ENCODE measurements at regions not wholly inside any gene's neighbourhood (a gene's known extent, or its start where the extent isn't known, plus 50 kb on each side); places are given as distances from the start of the nearest gene placed in this dataset.

GRCh38 chr11:37072538-37073055 is 474.6 kb upstream of the RAG2 start:
- FAIRE-seq, result no peak

GRCh38 chr11:37050311-37050710 is 452.3 kb upstream of the RAG2 start:
- DNase-seq (ENCODE audit: insufficient read length), result no peak
- no peak for TF ChIP-seq POLR2A (IDR thresholded peaks at IDR 0.05; ENCODE audit: low read depth, low read length)
- no peak for TF ChIP-seq TAF1 (IDR thresholded peaks at IDR 0.05; ENCODE audit: borderline replicate concordance, low read depth, low read length)
- TF ChIP-seq POLR2AphosphoS5 (IDR thresholded peaks at IDR 0.05; ENCODE audit: low read depth, low read length), result no peak
- no peak for FAIRE-seq

More at GRCh38 chr11:37072538-37073055, 474.6 kb upstream of the RAG2 start:
- no peak for TF ChIP-seq POLR2A (IDR thresholded peaks at IDR 0.05; ENCODE audit: low read depth, low read length)
- DNase-seq (ENCODE audit: insufficient read length), result no peak

- no peak for DNase-seq (ENCODE audit: insufficient read length)
- no peak for FAIRE-seq
- TF ChIP-seq TAF1 (IDR thresholded peaks at IDR 0.05; ENCODE audit: borderline replicate concordance, low read depth, low read length) (no peak), POLR2A (IDR thresholded peaks at IDR 0.05; ENCODE audit: low read depth, low read length) (no peak), POLR2AphosphoS5 (IDR thresholded peaks at IDR 0.05; ENCODE audit: low read depth, low read length) (no peak)
These were observed 442.9 kb upstream of the RAG2 start for GRCh38 chr11:37040921-37041320.

- no peak for TF ChIP-seq POLR2AphosphoS5 (IDR thresholded peaks at IDR 0.05; ENCODE audit: low read depth, low read length)
- TF ChIP-seq TAF1 (IDR thresholded peaks at IDR 0.05; ENCODE audit: borderline replicate concordance, low read depth, low read length), result no peak
- TF ChIP-seq POLR2A (IDR thresholded peaks at IDR 0.05; ENCODE audit: low read depth, low read length), result no peak
- DNase-seq (ENCODE audit: insufficient read length), result no peak
- FAIRE-seq, result no peak
These were observed 440.9 kb upstream of the RAG2 start for GRCh38 chr11:37038911-37039310.

GRCh38 chr11:37026741-37027140 is 428.7 kb upstream of the RAG2 start:
- no peak for TF ChIP-seq POLR2A (IDR thresholded peaks at IDR 0.05; ENCODE audit: low read depth, low read length)
- TF ChIP-seq TAF1 (IDR thresholded peaks at IDR 0.05; ENCODE audit: borderline replicate concordance, low read depth, low read length), result no peak
- TF ChIP-seq POLR2AphosphoS5 (IDR thresholded peaks at IDR 0.05; ENCODE audit: low read depth, low read length), result no peak
- FAIRE-seq (no peak), DNase-seq (ENCODE audit: insufficient read length) (no peak)

GRCh38 chr11:37026326-37026725 is 428.3 kb upstream of the RAG2 start:
- TF ChIP-seq TAF1 (IDR thresholded peaks at IDR 0.05; ENCODE audit: borderline replicate concordance, low read depth, low read length) (no peak), POLR2AphosphoS5 (IDR thresholded peaks at IDR 0.05; ENCODE audit: low read depth, low read length) (no peak), POLR2A (IDR thresholded peaks at IDR 0.05; ENCODE audit: low read depth, low read length) (no peak)
- no peak for FAIRE-seq
- DNase-seq (ENCODE audit: insufficient read length), result no peak

GRCh38 chr11:37006563-37006962 is 408.5 kb upstream of the RAG2 start:
- no peak for FAIRE-seq
- DNase-seq (ENCODE audit: insufficient read length), result no peak
- TF ChIP-seq POLR2A (IDR thresholded peaks at IDR 0.05; ENCODE audit: low read depth, low read length) (no peak), POLR2AphosphoS5 (IDR thresholded peaks at IDR 0.05; ENCODE audit: low read depth, low read length) (no peak), TAF1 (IDR thresholded peaks at IDR 0.05; ENCODE audit: borderline replicate concordance, low read depth, low read length) (no peak)

- DNase-seq (ENCODE audit: insufficient read length), result no peak
- FAIRE-seq, result no peak
- no peak for TF ChIP-seq POLR2AphosphoS5 (IDR thresholded peaks at IDR 0.05; ENCODE audit: low read depth, low read length)
- no peak for TF ChIP-seq POLR2A (IDR thresholded peaks at IDR 0.05; ENCODE audit: low read depth, low read length)
- no peak for TF ChIP-seq TAF1 (IDR thresholded peaks at IDR 0.05; ENCODE audit: borderline replicate concordance, low read depth, low read length)
These were observed 404.8 kb upstream of the RAG2 start for GRCh38 chr11:37002831-37003230.

- TF ChIP-seq TAF1 (IDR thresholded peaks at IDR 0.05; ENCODE audit: borderline replicate concordance, low read depth, low read length) (no peak), POLR2AphosphoS5 (IDR thresholded peaks at IDR 0.05; ENCODE audit: low read depth, low read length) (no peak), POLR2A (IDR thresholded peaks at IDR 0.05; ENCODE audit: low read depth, low read length) (no peak)
- FAIRE-seq, result no peak
- no peak for DNase-seq (ENCODE audit: insufficient read length)
These were observed 399.6 kb upstream of the RAG2 start for GRCh38 chr11:36997656-36998055.

- no peak for TF ChIP-seq POLR2AphosphoS5 (IDR thresholded peaks at IDR 0.05; ENCODE audit: low read depth, low read length)
- TF ChIP-seq POLR2A (IDR thresholded peaks at IDR 0.05; ENCODE audit: low read depth, low read length), result no peak
- no peak for TF ChIP-seq TAF1 (IDR thresholded peaks at IDR 0.05; ENCODE audit: borderline replicate concordance, low read depth, low read length)
- FAIRE-seq, result no peak
- DNase-seq (ENCODE audit: insufficient read length), result no peak
These were observed 398.8 kb upstream of the RAG2 start for GRCh38 chr11:36996795-36997194.

GRCh38 chr11:36994208-36994607 is 396.2 kb upstream of the RAG2 start:
- TF ChIP-seq TAF1 (IDR thresholded peaks at IDR 0.05; ENCODE audit: borderline replicate concordance, low read depth, low read length) (no peak), POLR2A (IDR thresholded peaks at IDR 0.05; ENCODE audit: low read depth, low read length) (no peak), POLR2AphosphoS5 (IDR thresholded peaks at IDR 0.05; ENCODE audit: low read depth, low read length) (no peak)
- FAIRE-seq (no peak), DNase-seq (ENCODE audit: insufficient read length) (no peak)

- TF ChIP-seq POLR2AphosphoS5 (IDR thresholded peaks at IDR 0.05; ENCODE audit: low read depth, low read length) (no peak), POLR2A (IDR thresholded peaks at IDR 0.05; ENCODE audit: low read depth, low read length) (no peak), TAF1 (IDR thresholded peaks at IDR 0.05; ENCODE audit: borderline replicate concordance, low read depth, low read length) (no peak)
- FAIRE-seq (no peak), DNase-seq (ENCODE audit: insufficient read length) (no peak)
These were observed 390.5 kb upstream of the RAG2 start for GRCh38 chr11:36988556-36988955.

- FAIRE-seq (no peak), DNase-seq (ENCODE audit: insufficient read length) (no peak)
- TF ChIP-seq POLR2AphosphoS5 (IDR thresholded peaks at IDR 0.05; ENCODE audit: low read depth, low read length) (no peak), TAF1 (IDR thresholded peaks at IDR 0.05; ENCODE audit: borderline replicate concordance, low read depth, low read length) (no peak), POLR2A (IDR thresholded peaks at IDR 0.05; ENCODE audit: low read depth, low read length) (no peak)
These were observed 387.5 kb upstream of the RAG2 start for GRCh38 chr11:36985562-36985961.
